Esophagus squamous epithelium (tissue), 5 donors: ENCODE measurements at regions not wholly inside any gene's neighbourhood (a gene's known extent, or its start where the extent isn't known, plus 50 kb on each side); places are given as distances from the start of the nearest gene placed in this dataset.

Experiments
- DNase-seq: peaks from one replicate; lab custom pipeline; 2025; lab: John Stamatoyannopoulos, UW
- H3K27ac ChIP-seq, 4 donors: fragments of 200-600 bp; sonication (generic); one replicate each; pipeline ENCODE4 v1.5.1; 2016 to 2019; ENCODE audit warnings: mild to moderate bottlenecking in 1 of 4
- H3K27me3 ChIP-seq, 4 donors: fragments of 200-600 bp; sonication (generic); 1 replicate in 3 of 4; 2 replicates in 1 of 4; pipeline versions ENCODE4 v1.5.1 to v1.6.0; 2017 to 2021; ENCODE audit warnings: antibody characterized with exemption in 1 of 4
- H3K36me3 ChIP-seq, 3 donors: fragments of 200-600 bp; sonication (generic); one replicate each; pipeline ENCODE4 v1.5.1; 2016 to 2019
- H3K4me1 ChIP-seq, 3 donors: fragments of 200-600 bp; sonication (generic); one replicate each; pipeline ENCODE4 v1.5.1; 2017 to 2019
- H3K4me3 ChIP-seq, 4 donors: fragments of 200-600 bp; sonication (generic); 1 replicate in 3 of 4; 2 replicates in 1 of 4; pipeline ENCODE4 v1.5.1; 2016 to 2019; ENCODE audit warnings: mild to moderate bottlenecking in 2 of 4, moderate library complexity in 1 of 4
- H3K9me3 ChIP-seq, 3 donors: fragments of 200-600 bp; sonication (generic); one replicate each; pipeline ENCODE4 v1.5.1; 2016 to 2019
- POLR2A ChIP-seq, 4 donors: fragments of 450-650 bp; IDR thresholded peaks; one replicate each; pipeline ENCODE4 v1.6.1; 2017; ENCODE audit warnings: antibody characterized with exemption in 4 of 4, mild to moderate bottlenecking in 4 of 4, moderate library complexity in 3 of 4
- WGBS, 2 donors: methylation state at CpG; one replicate each; pipeline ENCODE4 v1.1.5; 2018; 5-methylcytosine and 5-hydroxymethylcytosine counted together
- intact Hi-C: fragments of 100-400 bp; cut with DNase I; formaldehyde crosslinking; loops from one replicate; pipeline ENCODE4 v1.15.0; 2022
- TF ChIP-seq, protein P1 (sequence below), 6 experiments: fragments of 450-650 bp in 4 of 6; fragments of 200-600 bp in 2 of 6; sonication (generic) in 2 of 6; IDR thresholded peaks; one replicate each; pipeline ENCODE4 v1.5.1; 2016 to 2019; ENCODE audit warnings: antibody characterized with exemption in 6 of 6, mild to moderate bottlenecking in 4 of 6, moderate library complexity in 4 of 6
- donor health status: DM: yes; HTN: yes; CAD: no.

DNA sequence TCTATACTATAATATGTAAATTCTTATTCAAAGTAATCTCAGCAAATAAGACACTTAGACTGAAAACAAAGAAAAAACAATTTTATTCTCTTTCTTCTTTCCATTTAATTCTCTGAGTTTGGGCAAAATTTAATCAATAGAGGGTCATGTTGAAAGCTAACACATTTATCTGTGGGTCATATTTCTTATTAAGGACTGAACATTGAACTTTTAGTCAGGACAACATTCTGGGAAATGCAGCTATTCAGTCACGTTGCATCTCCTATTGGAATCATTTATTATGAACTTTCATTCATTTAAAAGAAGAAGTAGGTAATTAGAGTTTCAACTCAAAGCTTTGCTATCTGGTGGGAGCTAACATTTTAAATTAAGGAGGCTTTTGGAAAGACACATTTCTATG lies 372.5 kb downstream of the MAN2A1 start:
- TF ChIP-seq POLR2A (IDR thresholded peaks at IDR 0.05), result no peak
- TF ChIP-seq, protein P1, sequence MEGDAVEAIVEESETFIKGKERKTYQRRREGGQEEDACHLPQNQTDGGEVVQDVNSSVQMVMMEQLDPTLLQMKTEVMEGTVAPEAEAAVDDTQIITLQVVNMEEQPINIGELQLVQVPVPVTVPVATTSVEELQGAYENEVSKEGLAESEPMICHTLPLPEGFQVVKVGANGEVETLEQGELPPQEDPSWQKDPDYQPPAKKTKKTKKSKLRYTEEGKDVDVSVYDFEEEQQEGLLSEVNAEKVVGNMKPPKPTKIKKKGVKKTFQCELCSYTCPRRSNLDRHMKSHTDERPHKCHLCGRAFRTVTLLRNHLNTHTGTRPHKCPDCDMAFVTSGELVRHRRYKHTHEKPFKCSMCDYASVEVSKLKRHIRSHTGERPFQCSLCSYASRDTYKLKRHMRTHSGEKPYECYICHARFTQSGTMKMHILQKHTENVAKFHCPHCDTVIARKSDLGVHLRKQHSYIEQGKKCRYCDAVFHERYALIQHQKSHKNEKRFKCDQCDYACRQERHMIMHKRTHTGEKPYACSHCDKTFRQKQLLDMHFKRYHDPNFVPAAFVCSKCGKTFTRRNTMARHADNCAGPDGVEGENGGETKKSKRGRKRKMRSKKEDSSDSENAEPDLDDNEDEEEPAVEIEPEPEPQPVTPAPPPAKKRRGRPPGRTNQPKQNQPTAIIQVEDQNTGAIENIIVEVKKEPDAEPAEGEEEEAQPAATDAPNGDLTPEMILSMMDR (IDR thresholded peaks at IDR 0.05), result no peak
- Histone ChIP-seq H3K36me3 (no peaks in the 10 kb centered on the region), H3K9me3 (no peaks in the 10 kb centered on the region), H3K27me3 (no peaks in the 10 kb centered on the region), H3K4me3 (no peak overlapping the region), H3K27ac (no peak overlapping the region), H3K4me1 (peaks cover 0 to 8% (median 0%) of the 10 kb centered on the region in 3 donors)
- 80 to 86% methylated on average over 1 of the region's 1 CpG for WGBS, 2 donors
- intact Hi-C loops, result no loop called here
- DNase-seq, result no peak

DNA sequence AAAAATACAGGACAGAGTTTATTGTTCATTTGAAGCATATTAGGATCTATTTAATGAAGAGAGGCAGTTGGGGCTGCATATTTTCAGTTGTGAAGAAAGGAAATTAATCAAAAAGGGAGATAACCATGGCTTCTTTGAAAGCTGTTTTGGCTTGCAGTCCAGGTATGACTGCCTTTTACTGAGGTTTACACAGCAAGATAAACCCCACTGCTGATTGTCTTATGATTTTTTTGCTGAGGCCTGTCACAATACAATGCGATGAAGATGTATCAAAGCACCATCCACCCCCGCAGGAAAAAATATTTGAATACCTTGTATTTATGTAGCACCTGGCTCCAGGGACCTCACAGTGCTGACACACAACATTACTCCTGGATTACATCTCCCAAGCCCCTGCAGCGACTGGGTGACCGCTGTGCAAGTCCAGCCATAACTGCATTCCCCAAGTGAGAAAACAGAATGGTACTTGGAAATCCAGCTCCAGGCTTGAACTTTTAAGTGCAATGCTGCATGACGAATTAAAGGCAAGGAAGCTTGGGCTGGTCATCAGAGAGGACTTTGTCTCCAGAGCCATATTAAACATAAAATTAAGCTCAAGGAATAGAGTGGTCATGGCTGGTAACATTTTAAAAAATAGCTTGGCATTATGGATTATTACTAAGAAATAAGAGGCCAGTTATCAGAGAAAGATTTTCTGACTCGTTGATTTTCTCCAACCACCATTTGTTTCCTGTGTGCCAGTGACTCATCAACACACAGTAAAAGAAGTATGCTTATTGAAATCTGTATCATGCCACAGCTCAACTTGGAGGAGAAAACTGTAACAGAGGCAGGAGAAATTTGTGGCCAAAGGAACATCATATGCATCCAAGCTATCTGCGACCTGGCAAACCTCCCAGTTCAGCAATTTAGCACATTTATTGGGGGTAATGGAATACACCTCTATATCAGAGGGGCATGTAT lies 374.2 kb downstream of the MAN2A1 start:
- no peaks in the 10 kb centered on the region for H3K27me3 ChIP-seq
- H3K27ac ChIP-seq, result no peak overlapping the region
- no peak for TF ChIP-seq POLR2A (IDR thresholded peaks at IDR 0.05)
- TF ChIP-seq, protein P1 (IDR thresholded peaks at IDR 0.05), result no peak
- H3K9me3 ChIP-seq, result no peaks in the 10 kb centered on the region
- H3K4me1 ChIP-seq, result no peaks in the 10 kb centered on the region
- WGBS, 2 donors, result 66 to 67% methylated on average over 7 of the region's 7 CpGs
- no peak overlapping the region for H3K4me3 ChIP-seq
- no peaks in the 10 kb centered on the region for H3K36me3 ChIP-seq
- intact Hi-C loops, result no loop called here
- no peak for DNase-seq

DNA sequence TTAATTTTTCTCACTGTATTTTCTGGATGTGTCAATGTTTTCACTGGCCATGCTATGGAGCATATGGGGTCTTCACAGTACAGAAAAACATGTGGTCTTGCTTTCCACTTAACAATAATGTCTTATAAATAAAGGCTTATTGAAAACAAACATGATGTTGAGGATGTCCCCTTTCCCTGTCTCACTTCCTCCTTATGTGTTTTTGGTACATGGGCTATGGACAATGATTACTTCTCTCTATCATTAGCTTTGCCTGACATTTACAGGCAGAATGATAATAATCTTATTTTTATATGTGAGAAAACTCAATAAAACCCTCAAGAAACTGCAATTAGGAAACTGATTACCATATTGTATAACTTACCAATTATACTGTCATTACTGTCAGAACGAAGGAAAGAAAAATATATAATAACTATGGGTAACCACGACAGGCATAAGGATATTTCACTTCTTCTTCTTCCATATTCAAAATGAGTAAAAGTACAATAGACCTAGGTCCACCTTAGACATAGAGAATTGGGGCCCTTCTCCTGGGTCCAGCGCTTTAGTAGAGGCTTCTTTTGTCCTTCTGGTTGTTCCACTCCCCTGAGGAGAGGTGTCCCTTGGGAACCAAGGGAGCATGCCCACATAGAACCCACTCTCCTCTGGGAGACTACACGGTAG lies 375.0 kb downstream of the MAN2A1 start:
- no peaks in the 10 kb centered on the region for H3K9me3 ChIP-seq

DNA sequence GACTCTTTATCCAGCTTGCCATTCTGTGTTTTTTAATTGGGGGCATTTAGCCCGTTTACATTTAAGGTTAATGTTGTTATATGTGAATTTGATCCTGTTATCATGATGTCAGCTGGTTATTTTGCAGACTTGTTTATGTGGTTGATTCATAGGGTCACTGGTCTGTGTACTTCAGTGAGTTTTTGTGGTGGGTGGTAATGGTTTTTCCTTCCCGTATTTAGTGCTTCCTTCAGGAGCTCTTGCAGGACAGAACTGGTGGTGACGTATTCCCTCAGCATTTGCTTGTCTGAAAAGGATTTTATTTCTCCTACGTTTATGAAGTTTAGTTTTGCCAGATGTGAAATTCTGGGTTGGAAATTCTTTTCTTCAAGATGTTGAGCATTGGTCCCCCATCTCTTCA lies 381.1 kb downstream of the MAN2A1 start:
- H3K4me3 ChIP-seq, result no peak overlapping the region
- intact Hi-C loops, result no loop called here
- 67 to 83% methylated on average over 4 of the region's 4 CpGs for WGBS, 2 donors
- H3K27me3 ChIP-seq, result no peaks in the 10 kb centered on the region
- no peak for TF ChIP-seq POLR2A (IDR thresholded peaks at IDR 0.05)
- TF ChIP-seq, protein P1 (IDR thresholded peaks at IDR 0.05), result no peak
- no peaks in the 10 kb centered on the region for H3K4me1 ChIP-seq
- no peak for DNase-seq
- peaks cover 0 to 18% (median 5%) of the 10 kb centered on the region in 3 donors for H3K9me3 ChIP-seq
- no peak overlapping the region for H3K27ac ChIP-seq
- H3K36me3 ChIP-seq, result no peaks in the 10 kb centered on the region

More for the DNA sequence above, 375.0 kb downstream of the MAN2A1 start:
- intact Hi-C loops, result no loop called here
- no peaks in the 10 kb centered on the region for H3K27me3 ChIP-seq
- 79 to 84% methylated on average over 3 of the region's 4 CpGs for WGBS, 2 donors
- no peak overlapping the region for H3K27ac ChIP-seq
- TF ChIP-seq, protein P1 (IDR thresholded peaks at IDR 0.05), result no peak
- TF ChIP-seq POLR2A (IDR thresholded peaks at IDR 0.05), result no peak
- H3K4me1 ChIP-seq, result no peaks in the 10 kb centered on the region
- no peak overlapping the region for H3K4me3 ChIP-seq
- H3K36me3 ChIP-seq, result no peaks in the 10 kb centered on the region
- no peak for DNase-seq

DNA sequence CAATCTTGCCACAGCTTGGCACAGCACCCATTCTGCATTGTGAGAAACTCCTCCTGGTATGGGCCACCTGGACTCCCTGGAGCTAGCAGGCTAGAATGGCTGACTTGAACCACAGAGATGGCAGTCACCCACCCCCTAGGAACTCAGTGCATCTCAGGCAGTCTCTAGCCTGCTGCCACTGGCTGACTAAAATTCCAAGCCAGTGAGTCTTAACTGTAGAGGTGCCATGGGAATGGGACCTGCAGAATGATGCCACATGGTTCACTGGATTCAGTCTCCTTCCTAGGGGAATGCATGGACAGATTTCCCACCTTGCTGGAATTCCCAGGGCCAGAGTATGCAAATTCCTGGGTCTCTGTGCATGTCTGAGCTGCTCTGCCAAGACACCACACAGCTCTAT lies 382.9 kb downstream of the MAN2A1 start:
- H3K27me3 ChIP-seq, result no peaks in the 10 kb centered on the region
- no peak overlapping the region for H3K27ac ChIP-seq
- no peaks in the 10 kb centered on the region for H3K36me3 ChIP-seq
- intact Hi-C loops, result no loop called here
- no peak for DNase-seq
- no peaks in the 10 kb centered on the region for H3K4me1 ChIP-seq
- TF ChIP-seq, protein P1 (IDR thresholded peaks at IDR 0.05), result no peak
- no peak for TF ChIP-seq POLR2A (IDR thresholded peaks at IDR 0.05)
- H3K9me3 ChIP-seq, result peaks cover 0 to 18% (median 5%) of the 10 kb centered on the region in 3 donors
- no peak overlapping the region for H3K4me3 ChIP-seq
